GM13976 (cell line): ENCODE measurements at regions not wholly inside any gene's neighbourhood (a gene's known extent, or its start where the extent isn't known, plus 50 kb on each side); places are given as distances from the start of the nearest gene placed in this dataset.

Source experiments
- DNase-seq: peaks from one replicate; pipeline ENCODE4 v3.0.0; 2012; ENCODE audit warnings: low spot score
- in situ Hi-C: fragments of 300-500 bp; cut with MboI; formaldehyde crosslinking; loops from one replicate; pipeline ENCODE4 v1.12.0; 2022; ENCODE audit warnings: low sequenced_read_pairs, mixed read lengths, inconsistent platforms; ENCODE audit not compliant: unreplicated experiment
- TF ChIP-seq, protein P1 (sequence below): IDR thresholded peaks from 2 replicates; pipeline ENCODE4 v1.5.1; 2012; ENCODE audit warnings: borderline replicate concordance, mild to moderate bottlenecking; ENCODE audit not compliant: insufficient read depth; ENCODE audit errors: extremely low read depth, missing control alignments, control extremely low read depth

GRCh38 chr11:8740129-8740528, 57.5 kb downstream of the RPL27A start:
- in situ Hi-C loops, result no loop called here
- DNase-seq, result no peak
- TF ChIP-seq, protein P1, sequence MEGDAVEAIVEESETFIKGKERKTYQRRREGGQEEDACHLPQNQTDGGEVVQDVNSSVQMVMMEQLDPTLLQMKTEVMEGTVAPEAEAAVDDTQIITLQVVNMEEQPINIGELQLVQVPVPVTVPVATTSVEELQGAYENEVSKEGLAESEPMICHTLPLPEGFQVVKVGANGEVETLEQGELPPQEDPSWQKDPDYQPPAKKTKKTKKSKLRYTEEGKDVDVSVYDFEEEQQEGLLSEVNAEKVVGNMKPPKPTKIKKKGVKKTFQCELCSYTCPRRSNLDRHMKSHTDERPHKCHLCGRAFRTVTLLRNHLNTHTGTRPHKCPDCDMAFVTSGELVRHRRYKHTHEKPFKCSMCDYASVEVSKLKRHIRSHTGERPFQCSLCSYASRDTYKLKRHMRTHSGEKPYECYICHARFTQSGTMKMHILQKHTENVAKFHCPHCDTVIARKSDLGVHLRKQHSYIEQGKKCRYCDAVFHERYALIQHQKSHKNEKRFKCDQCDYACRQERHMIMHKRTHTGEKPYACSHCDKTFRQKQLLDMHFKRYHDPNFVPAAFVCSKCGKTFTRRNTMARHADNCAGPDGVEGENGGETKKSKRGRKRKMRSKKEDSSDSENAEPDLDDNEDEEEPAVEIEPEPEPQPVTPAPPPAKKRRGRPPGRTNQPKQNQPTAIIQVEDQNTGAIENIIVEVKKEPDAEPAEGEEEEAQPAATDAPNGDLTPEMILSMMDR, result no peak

DNA sequence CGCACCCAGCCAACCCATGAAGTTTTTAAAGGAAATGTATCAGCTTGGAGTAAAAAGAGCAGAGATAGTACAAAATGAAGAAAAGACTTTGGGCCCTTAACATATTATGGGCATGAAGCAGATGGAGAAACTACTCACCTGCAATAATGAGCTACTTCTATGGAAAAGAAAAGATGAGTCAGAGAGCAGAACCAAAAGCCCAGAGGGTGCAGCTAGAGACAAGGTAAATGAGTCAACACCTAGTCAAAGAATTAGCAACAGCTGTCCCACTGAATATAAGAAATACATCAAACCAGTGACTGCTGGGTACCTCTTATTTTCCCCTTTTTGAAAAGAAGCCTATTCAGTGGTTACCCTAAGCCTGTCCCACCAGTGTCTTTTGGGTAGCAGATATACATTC, 61.8 kb downstream of the RPL27A start:
- in situ Hi-C loops, result no loop called here

GRCh38 chr11:8745431-8746253, 63.0 kb downstream of the RPL27A start:
- in situ Hi-C loops, result no loop called here
- TF ChIP-seq, protein P1, result no peak
- DNase-seq, result no peak

More for the DNA sequence above, 61.8 kb downstream of the RPL27A start:
- DNase-seq, result no peak
- TF ChIP-seq, protein P1, result no peak

DNA sequence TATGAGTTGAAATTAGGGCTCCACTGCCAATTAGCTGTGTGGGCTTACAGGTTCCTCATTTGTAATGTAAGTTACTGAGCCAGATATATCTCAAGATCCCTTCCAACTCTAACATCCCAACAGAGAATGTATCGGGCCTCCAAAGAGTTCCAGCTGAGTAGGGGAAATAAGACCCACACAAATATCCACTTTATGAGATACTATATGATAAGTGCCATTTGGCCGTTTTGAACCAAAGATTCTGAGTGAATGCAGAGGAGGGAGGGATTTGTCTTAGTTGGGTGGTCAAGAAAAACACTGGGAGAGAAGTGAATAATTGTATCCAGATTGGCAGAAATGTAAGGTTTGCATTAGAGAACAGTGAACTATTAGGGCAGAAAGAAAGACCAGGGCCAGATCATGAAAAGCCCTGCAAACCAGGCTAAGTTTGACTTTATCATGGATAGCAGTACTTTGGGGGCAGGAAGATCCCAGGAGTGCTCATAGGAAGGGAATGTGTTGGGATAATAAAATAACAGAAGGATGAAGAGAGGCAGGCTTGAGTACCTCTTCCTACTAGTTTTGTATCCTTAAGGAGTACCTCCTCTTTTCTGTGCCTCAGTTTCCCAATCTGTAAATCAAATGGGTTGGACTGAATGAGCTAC, 63.9 kb downstream of the RPL27A start:
- TF ChIP-seq, protein P1, result no peak
- in situ Hi-C loops, result no loop called here
- DNase-seq, result no peak

DNA sequence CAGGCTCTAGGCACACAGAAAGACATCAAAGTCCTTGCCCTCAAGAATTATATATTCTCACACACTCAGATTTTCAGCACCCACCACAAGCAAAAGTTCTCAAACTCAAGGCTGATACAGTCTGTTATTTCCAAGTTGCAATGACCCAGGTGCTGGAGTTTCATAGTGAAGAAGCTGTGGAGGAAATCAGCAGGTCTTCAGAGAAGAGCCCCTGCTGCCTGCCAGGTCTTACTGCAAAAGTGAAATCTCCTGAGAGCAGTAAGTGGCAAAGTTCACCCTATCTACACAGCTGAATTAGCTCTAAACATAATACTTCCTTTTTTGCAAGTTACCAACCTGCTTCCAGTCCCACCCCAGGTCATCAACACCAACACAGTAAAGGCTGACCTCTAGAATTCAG, 64.6 kb downstream of the RPL27A start:
- TF ChIP-seq, protein P1, result no peak
- in situ Hi-C loops, result no loop called here

DNA sequence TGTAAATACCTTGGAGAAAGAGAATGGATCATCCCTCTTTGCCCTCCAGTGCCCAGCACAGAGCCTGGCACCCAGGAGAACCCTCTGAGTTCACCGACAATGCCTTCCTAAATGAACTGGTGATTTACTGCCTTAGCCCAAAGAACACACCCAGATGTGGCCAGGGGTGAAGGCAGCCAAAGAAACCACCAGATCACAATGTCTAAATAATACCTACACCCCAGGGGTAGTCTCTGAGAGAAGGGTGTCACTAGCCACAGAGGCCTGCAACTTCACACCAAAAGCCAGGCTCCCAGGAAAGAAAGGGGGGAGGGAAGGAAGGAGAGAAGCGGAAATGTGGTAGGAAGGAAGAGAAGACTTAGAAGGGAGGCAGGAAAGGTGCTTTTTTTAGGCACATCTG, 65.7 kb downstream of the RPL27A start:
- in situ Hi-C loops, result no loop called here
- TF ChIP-seq, protein P1, result no peak
- no peak for DNase-seq

More for the DNA sequence above, 64.6 kb downstream of the RPL27A start:
- no peak for DNase-seq
